ENCODE measurements at regions not wholly inside any gene's neighbourhood (a gene's known extent, or its start where the extent isn't known, plus 50 kb on each side); places are given as distances from the start of the nearest gene placed in this dataset.

- no peak for DNase-seq (ENCODE audit: low read depth)
- H3K4me3 ChIP-seq (ENCODE audit: low read depth, low read length): no peak overlapping the region
These were observed 121.2 kb upstream of the CXCR4 start for GRCh38 chr2:136239079-136239685.

GRCh38 chr2:136238286-136239078 is 120.5 kb upstream of the CXCR4 start:
- no peak overlapping the region for H3K4me3 ChIP-seq (ENCODE audit: low read depth, low read length)
- DNase-seq (ENCODE audit: low read depth): no peak

GRCh38 chr2:136236019-136236418 is 118.1 kb upstream of the CXCR4 start:
- no peak for DNase-seq (ENCODE audit: low read depth)

GRCh38 chr2:136235546-136235945 is 117.6 kb upstream of the CXCR4 start:
- no peak overlapping the region for H3K4me3 ChIP-seq (ENCODE audit: low read depth, low read length)
- no peak for DNase-seq (ENCODE audit: low read depth)

More at GRCh38 chr2:136236019-136236418, 118.1 kb upstream of the CXCR4 start:
- H3K4me3 ChIP-seq (ENCODE audit: low read depth, low read length): no peak overlapping the region

GRCh38 chr2:136234261-136234660 is 116.3 kb upstream of the CXCR4 start:
- DNase-seq (ENCODE audit: low read depth): no peak
- H3K4me3 ChIP-seq (ENCODE audit: low read depth, low read length): no peak overlapping the region

GRCh38 chr2:136233298-136233697 is 115.3 kb upstream of the CXCR4 start:
- H3K4me3 ChIP-seq (ENCODE audit: low read depth, low read length): no peak overlapping the region
- DNase-seq (ENCODE audit: low read depth): no peak

GRCh38 chr2:136232456-136233172 is 114.7 kb upstream of the CXCR4 start:
- no peak for DNase-seq (ENCODE audit: low read depth)
- no peak overlapping the region for H3K4me3 ChIP-seq (ENCODE audit: low read depth, low read length)

- no peak for DNase-seq (ENCODE audit: low read depth)
- no peak overlapping the region for H3K4me3 ChIP-seq (ENCODE audit: low read depth, low read length)
These were observed 112.5 kb upstream of the CXCR4 start for GRCh38 chr2:136230464-136230863.

GRCh38 chr2:136226903-136227302 is 109.0 kb upstream of the CXCR4 start:
- no peak for DNase-seq (ENCODE audit: low read depth)
- no peak overlapping the region for H3K4me3 ChIP-seq (ENCODE audit: low read depth, low read length)

- no peak for DNase-seq (ENCODE audit: low read depth)
- H3K4me3 ChIP-seq (ENCODE audit: low read depth, low read length): no peak overlapping the region
These were observed 108.2 kb upstream of the CXCR4 start for GRCh38 chr2:136225950-136226835.

GRCh38 chr2:136223274-136223673 is 105.3 kb upstream of the CXCR4 start:
- no peak overlapping the region for H3K4me3 ChIP-seq (ENCODE audit: low read depth, low read length)
- no peak for DNase-seq (ENCODE audit: low read depth)

- no peak overlapping the region for H3K4me3 ChIP-seq (ENCODE audit: low read depth, low read length)
- no peak for DNase-seq (ENCODE audit: low read depth)
These were observed 104.9 kb upstream of the CXCR4 start for GRCh38 chr2:136222862-136223261.

GRCh38 chr2:136221026-136221425 is 103.1 kb upstream of the CXCR4 start:
- no peak for DNase-seq (ENCODE audit: low read depth)
- no peak overlapping the region for H3K4me3 ChIP-seq (ENCODE audit: low read depth, low read length)

- no peak for DNase-seq (ENCODE audit: low read depth)
- H3K4me3 ChIP-seq (ENCODE audit: low read depth, low read length): no peak overlapping the region
These were observed 102.0 kb upstream of the CXCR4 start for GRCh38 chr2:136219963-136220362.

- no peak overlapping the region for H3K4me3 ChIP-seq (ENCODE audit: low read depth, low read length)
- no peak for DNase-seq (ENCODE audit: low read depth)
These were observed 101.4 kb upstream of the CXCR4 start for GRCh38 chr2:136219341-136219740.

GRCh38 chr2:136217996-136218395 is 100.0 kb upstream of the CXCR4 start:
- DNase-seq (ENCODE audit: low read depth): no peak
- H3K4me3 ChIP-seq (ENCODE audit: low read depth, low read length): no peak overlapping the region

- no peak for DNase-seq (ENCODE audit: low read depth)
- H3K4me3 ChIP-seq (ENCODE audit: low read depth, low read length): no peak overlapping the region
These were observed 98.0 kb upstream of the CXCR4 start for GRCh38 chr2:136215908-136216472.

- DNase-seq (ENCODE audit: low read depth): no peak
- H3K4me3 ChIP-seq (ENCODE audit: low read depth, low read length): no peak overlapping the region
These were observed 97.5 kb upstream of the CXCR4 start for GRCh38 chr2:136215449-136215848.
